Esophagus squamous epithelium (tissue), 4 donors: ENCODE measurements at regions not wholly inside any gene's neighbourhood (a gene's known extent, or its start where the extent isn't known, plus 50 kb on each side); places are given as distances from the start of the nearest gene placed in this dataset.

ENCODE experiments used
- POLR2A ChIP-seq, 4 donors: fragments of 450-650 bp; IDR thresholded peaks; one replicate each; pipeline ENCODE4 v1.6.1; 2017; ENCODE audit warnings: antibody characterized with exemption in 4 of 4, mild to moderate bottlenecking in 4 of 4, moderate library complexity in 3 of 4
- TF ChIP-seq, protein P1 (sequence below), 6 experiments: fragments of 450-650 bp in 4 of 6; fragments of 200-600 bp in 2 of 6; sonication (generic) in 2 of 6; IDR thresholded peaks; one replicate each; pipeline ENCODE4 v1.5.1; 2016 to 2019; ENCODE audit warnings: antibody characterized with exemption in 6 of 6, mild to moderate bottlenecking in 4 of 6, moderate library complexity in 4 of 6

DNA sequence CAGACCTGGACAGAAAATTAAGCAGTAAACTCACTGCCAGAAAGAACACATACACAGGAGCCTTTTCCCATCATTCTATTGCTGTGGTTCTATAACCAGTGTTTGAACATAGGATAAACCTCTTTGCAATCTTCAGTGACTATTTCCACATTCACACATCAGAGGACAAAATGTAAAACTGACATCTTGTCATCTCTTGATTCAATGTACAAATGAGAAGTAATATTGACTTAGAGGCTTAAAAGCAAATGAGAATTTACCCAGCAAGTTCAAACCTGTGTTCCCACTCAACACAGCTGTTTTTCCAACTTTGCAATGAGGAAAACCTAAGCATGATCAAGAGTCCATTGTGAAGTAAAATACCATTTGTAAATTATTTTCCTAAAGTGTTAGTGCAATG is 307.1 kb upstream of the CPXCR1 start:
- TF ChIP-seq, protein P1, sequence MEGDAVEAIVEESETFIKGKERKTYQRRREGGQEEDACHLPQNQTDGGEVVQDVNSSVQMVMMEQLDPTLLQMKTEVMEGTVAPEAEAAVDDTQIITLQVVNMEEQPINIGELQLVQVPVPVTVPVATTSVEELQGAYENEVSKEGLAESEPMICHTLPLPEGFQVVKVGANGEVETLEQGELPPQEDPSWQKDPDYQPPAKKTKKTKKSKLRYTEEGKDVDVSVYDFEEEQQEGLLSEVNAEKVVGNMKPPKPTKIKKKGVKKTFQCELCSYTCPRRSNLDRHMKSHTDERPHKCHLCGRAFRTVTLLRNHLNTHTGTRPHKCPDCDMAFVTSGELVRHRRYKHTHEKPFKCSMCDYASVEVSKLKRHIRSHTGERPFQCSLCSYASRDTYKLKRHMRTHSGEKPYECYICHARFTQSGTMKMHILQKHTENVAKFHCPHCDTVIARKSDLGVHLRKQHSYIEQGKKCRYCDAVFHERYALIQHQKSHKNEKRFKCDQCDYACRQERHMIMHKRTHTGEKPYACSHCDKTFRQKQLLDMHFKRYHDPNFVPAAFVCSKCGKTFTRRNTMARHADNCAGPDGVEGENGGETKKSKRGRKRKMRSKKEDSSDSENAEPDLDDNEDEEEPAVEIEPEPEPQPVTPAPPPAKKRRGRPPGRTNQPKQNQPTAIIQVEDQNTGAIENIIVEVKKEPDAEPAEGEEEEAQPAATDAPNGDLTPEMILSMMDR (IDR thresholded peaks at IDR 0.05), result no peak
- TF ChIP-seq POLR2A (IDR thresholded peaks at IDR 0.05), result no peak
